ENCODE measurements at regions not wholly inside any gene's neighbourhood (a gene's known extent, or its start where the extent isn't known, plus 50 kb on each side); places are given as distances from the start of the nearest gene placed in this dataset.

GRCh38 chr3:25246913-25247312 is 181.2 kb upstream of the RARB start:
- FAIRE-seq = no peak

GRCh38 chr3:25252291-25252690 is 175.8 kb upstream of the RARB start:
- no peak for FAIRE-seq

More at GRCh38 chr3:25246913-25247312, 181.2 kb upstream of the RARB start:
- no peak for DNase-seq (ENCODE audit: low spot score in 2 of 2)

GRCh38 chr3:25257026-25257425 is 171.0 kb upstream of the RARB start:
- no peak for FAIRE-seq

More at GRCh38 chr3:25252291-25252690, 175.8 kb upstream of the RARB start:
- DNase-seq (ENCODE audit: low spot score in 2 of 2) = no peak

GRCh38 chr3:25259871-25260270 is 168.2 kb upstream of the RARB start:
- no peak for DNase-seq (ENCODE audit: low spot score in 2 of 2)
- FAIRE-seq = no peak

More at GRCh38 chr3:25257026-25257425, 171.0 kb upstream of the RARB start:
- no peak for DNase-seq (ENCODE audit: low spot score in 2 of 2)

- no peak for DNase-seq (ENCODE audit: low spot score in 2 of 2)
- FAIRE-seq = no peak
These were observed 165.7 kb upstream of the RARB start for GRCh38 chr3:25262322-25262721.

- DNase-seq (ENCODE audit: low spot score in 2 of 2) = no peak
- FAIRE-seq = no peak
These were observed 162.8 kb upstream of the RARB start for GRCh38 chr3:25265284-25265683.

GRCh38 chr3:25266677-25267076 is 161.4 kb upstream of the RARB start:
- FAIRE-seq = no peak

GRCh38 chr3:25272090-25272489 is 156.0 kb upstream of the RARB start:
- FAIRE-seq = no peak
- DNase-seq (ENCODE audit: low spot score in 2 of 2) = no peak

More at GRCh38 chr3:25266677-25267076, 161.4 kb upstream of the RARB start:
- DNase-seq (ENCODE audit: low spot score in 2 of 2) = no peak

- no peak for DNase-seq (ENCODE audit: low spot score in 2 of 2)
- FAIRE-seq = no peak
These were observed 154.4 kb upstream of the RARB start for GRCh38 chr3:25273582-25274171.

GRCh38 chr3:25277503-25277902 is 150.6 kb upstream of the RARB start:
- FAIRE-seq = no peak

GRCh38 chr3:25281041-25281731 is 146.9 kb upstream of the RARB start:
- FAIRE-seq (no peak), DNase-seq (ENCODE audit: low spot score in 2 of 2) (no peak)

More at GRCh38 chr3:25277503-25277902, 150.6 kb upstream of the RARB start:
- DNase-seq (ENCODE audit: low spot score in 2 of 2) = no peak

- FAIRE-seq (no peak), DNase-seq (ENCODE audit: low spot score in 2 of 2) (no peak)
These were observed 146.3 kb upstream of the RARB start for GRCh38 chr3:25281732-25282126.

GRCh38 chr3:25283613-25284012 is 144.4 kb upstream of the RARB start:
- FAIRE-seq = no peak
- DNase-seq (ENCODE audit: low spot score in 2 of 2) = no peak

GRCh38 chr3:25284249-25284648 is 143.8 kb upstream of the RARB start:
- DNase-seq (ENCODE audit: low spot score in 2 of 2) = no peak
- no peak for FAIRE-seq

GRCh38 chr3:25287291-25287884 is 140.7 kb upstream of the RARB start:
- no peak for DNase-seq (ENCODE audit: low spot score in 2 of 2)
- FAIRE-seq = no peak

- DNase-seq (ENCODE audit: low spot score in 2 of 2) = no peak
- no peak for FAIRE-seq
These were observed 139.7 kb upstream of the RARB start for GRCh38 chr3:25288413-25288812.

GRCh38 chr3:25289156-25289555 is 138.9 kb upstream of the RARB start:
- DNase-seq (ENCODE audit: low spot score in 2 of 2) (no peak), FAIRE-seq (no peak)

- no peak for FAIRE-seq
- no peak for DNase-seq (ENCODE audit: low spot score in 2 of 2)
These were observed 138.4 kb upstream of the RARB start for GRCh38 chr3:25289663-25290062.

- no peak for DNase-seq (ENCODE audit: low spot score in 2 of 2)
- FAIRE-seq = no peak
These were observed 136.6 kb upstream of the RARB start for GRCh38 chr3:25291481-25291905.

GRCh38 chr3:25292036-25292435 is 136.0 kb upstream of the RARB start:
- FAIRE-seq (no peak), DNase-seq (ENCODE audit: low spot score in 2 of 2) (no peak)

- no peak for FAIRE-seq
- DNase-seq (ENCODE audit: low spot score in 2 of 2) = no peak
These were observed 135.5 kb upstream of the RARB start for GRCh38 chr3:25292595-25292994.

- DNase-seq (ENCODE audit: low spot score in 2 of 2) (no peak), FAIRE-seq (no peak)
These were observed 134.3 kb upstream of the RARB start for GRCh38 chr3:25293736-25294135.

All from frontal cortex (tissue), 3 donors.